ENCODE measurements at regions not wholly inside any gene's neighbourhood (a gene's known extent, or its start where the extent isn't known, plus 50 kb on each side); places are given as distances from the start of the nearest gene placed in this dataset.

DNA sequence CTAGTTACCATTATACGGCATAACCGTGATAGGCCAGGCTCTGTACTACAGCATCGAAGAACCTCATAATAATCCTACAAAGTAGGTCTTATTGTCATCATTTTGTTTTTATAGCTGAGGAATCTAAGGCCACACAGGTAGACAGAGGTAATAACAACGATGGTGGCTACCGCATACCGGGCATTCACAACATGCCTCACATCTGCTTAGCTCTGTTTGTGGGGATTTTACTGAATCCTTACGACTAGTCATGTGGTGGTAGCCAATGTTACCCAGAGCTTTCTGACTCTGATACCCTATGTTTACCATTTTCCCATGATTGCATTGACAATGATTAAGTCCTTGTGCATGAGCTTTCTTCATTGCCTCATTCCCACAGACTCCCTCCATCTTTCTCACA is 269.4 kb downstream of the TCF7L2 start:
- Mint-ChIP-seq H3K36me3 (ENCODE audit: unreplicated experiment) (no peaks in the 10 kb centered on the region), H3K27me3 (ENCODE audit: unreplicated experiment) (no peaks in the 10 kb centered on the region), H3K4me1 (ENCODE audit: unreplicated experiment) (peaks cover 8% of the 10 kb centered on the region), H3K4me3 (ENCODE audit: unreplicated experiment) (no peak overlapping the region), H3K27ac (ENCODE audit: unreplicated experiment) (no peak overlapping the region), H3K9me3 (ENCODE audit: unreplicated experiment) (peaks cover 2% of the 10 kb centered on the region)
- no peak for DNase-seq (ENCODE audit: extremely low spot score, unreplicated experiment)
- TF ChIP-seq, protein P1, sequence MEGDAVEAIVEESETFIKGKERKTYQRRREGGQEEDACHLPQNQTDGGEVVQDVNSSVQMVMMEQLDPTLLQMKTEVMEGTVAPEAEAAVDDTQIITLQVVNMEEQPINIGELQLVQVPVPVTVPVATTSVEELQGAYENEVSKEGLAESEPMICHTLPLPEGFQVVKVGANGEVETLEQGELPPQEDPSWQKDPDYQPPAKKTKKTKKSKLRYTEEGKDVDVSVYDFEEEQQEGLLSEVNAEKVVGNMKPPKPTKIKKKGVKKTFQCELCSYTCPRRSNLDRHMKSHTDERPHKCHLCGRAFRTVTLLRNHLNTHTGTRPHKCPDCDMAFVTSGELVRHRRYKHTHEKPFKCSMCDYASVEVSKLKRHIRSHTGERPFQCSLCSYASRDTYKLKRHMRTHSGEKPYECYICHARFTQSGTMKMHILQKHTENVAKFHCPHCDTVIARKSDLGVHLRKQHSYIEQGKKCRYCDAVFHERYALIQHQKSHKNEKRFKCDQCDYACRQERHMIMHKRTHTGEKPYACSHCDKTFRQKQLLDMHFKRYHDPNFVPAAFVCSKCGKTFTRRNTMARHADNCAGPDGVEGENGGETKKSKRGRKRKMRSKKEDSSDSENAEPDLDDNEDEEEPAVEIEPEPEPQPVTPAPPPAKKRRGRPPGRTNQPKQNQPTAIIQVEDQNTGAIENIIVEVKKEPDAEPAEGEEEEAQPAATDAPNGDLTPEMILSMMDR (IDR thresholded peaks at IDR 0.05) = no peak

DNA sequence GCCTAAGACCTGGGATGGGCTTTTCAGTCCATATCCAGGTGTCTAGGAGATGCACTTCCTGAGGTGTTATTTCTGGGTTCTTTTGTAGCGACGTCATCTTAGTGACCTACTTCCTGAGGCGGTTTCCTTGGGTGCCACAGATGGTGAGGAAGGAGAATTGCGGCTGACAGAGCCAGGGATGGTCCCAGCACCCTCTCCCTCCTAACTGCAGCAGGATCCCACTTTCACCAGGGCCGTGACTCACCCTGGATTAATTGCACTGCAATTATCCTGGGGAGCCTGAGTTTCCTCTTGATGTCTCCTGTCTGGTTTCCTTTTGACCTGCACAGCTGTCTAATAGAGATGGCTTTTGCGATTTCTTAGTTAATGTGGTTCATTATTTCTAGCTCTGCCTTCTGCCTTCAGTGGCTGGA is 271.7 kb downstream of the TCF7L2 start:
- H3K4me1 Mint-ChIP-seq (ENCODE audit: unreplicated experiment) = peaks cover 8% of the 10 kb centered on the region
- H3K36me3 Mint-ChIP-seq (ENCODE audit: unreplicated experiment) = no peaks in the 10 kb centered on the region
- H3K27me3 Mint-ChIP-seq (ENCODE audit: unreplicated experiment) = no peaks in the 10 kb centered on the region
- no peak for DNase-seq (ENCODE audit: extremely low spot score, unreplicated experiment)
- TF ChIP-seq, protein P1 (IDR thresholded peaks at IDR 0.05) = no peak
- H3K4me3 Mint-ChIP-seq (ENCODE audit: unreplicated experiment) = no peak overlapping the region
- H3K27ac Mint-ChIP-seq (ENCODE audit: unreplicated experiment) = no peak overlapping the region
- H3K9me3 Mint-ChIP-seq (ENCODE audit: unreplicated experiment) = no peaks in the 10 kb centered on the region

DNA sequence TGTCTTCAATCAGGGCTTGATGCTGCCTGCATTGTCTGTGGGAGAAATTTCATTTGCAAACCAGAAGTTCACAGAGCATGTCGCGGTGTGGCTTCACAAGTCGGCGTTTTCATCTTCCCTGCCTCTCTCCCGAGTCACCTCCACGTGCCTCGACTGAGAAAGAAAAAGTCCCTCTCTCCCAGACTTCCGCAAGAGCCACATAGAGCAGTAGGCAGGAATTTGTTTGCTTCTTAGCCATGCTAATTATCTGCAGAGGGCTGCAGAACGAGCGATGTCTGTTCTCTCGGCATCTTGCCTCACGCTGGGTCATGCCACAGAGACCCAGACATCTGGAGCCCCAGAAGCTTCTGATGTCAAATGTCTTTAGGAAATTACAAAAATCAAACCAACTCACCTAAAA is 272.2 kb downstream of the TCF7L2 start:
- Mint-ChIP-seq H3K9me3 (ENCODE audit: unreplicated experiment) (no peaks in the 10 kb centered on the region), H3K36me3 (ENCODE audit: unreplicated experiment) (no peaks in the 10 kb centered on the region), H3K4me1 (ENCODE audit: unreplicated experiment) (peaks cover 8% of the 10 kb centered on the region), H3K4me3 (ENCODE audit: unreplicated experiment) (no peak overlapping the region), H3K27me3 (ENCODE audit: unreplicated experiment) (no peaks in the 10 kb centered on the region), H3K27ac (ENCODE audit: unreplicated experiment) (no peak overlapping the region)
- no peak for DNase-seq (ENCODE audit: extremely low spot score, unreplicated experiment)
- TF ChIP-seq, protein P1 (IDR thresholded peaks at IDR 0.05) = no peak

DNA sequence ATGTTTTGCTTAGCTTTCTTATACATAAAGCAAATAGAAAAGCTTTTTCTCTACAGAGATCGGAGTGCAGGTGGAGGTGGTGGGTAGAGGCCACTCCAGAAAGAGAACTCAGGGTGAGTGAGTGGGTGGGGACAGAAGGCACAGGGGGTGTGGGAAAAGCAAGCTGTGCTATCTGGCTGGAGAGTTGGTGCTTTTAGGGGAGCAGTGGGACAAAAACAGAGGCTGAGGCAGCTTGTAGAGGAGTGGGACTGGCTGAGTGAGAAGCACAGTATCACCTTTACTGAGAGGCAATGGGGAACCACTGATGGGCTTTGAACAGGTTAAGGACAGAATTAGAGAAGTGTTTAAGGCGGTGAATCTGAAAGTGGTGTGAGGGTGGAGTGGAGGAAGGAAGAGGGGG is 275.3 kb downstream of the TCF7L2 start:
- H3K4me1 Mint-ChIP-seq (ENCODE audit: unreplicated experiment) = peaks cover 22% of the 10 kb centered on the region
- H3K9me3 Mint-ChIP-seq (ENCODE audit: unreplicated experiment) = no peaks in the 10 kb centered on the region
- no peak overlapping the region for H3K4me3 Mint-ChIP-seq (ENCODE audit: unreplicated experiment)
- DNase-seq (ENCODE audit: extremely low spot score, unreplicated experiment) = no peak
- no peak overlapping the region for H3K27ac Mint-ChIP-seq (ENCODE audit: unreplicated experiment)
- no peaks in the 10 kb centered on the region for H3K36me3 Mint-ChIP-seq (ENCODE audit: unreplicated experiment)
- no peaks in the 10 kb centered on the region for H3K27me3 Mint-ChIP-seq (ENCODE audit: unreplicated experiment)
- TF ChIP-seq, protein P1 (IDR thresholded peaks at IDR 0.05) = no peak

GRCh38 chr10:113225903-113226302 is 275.9 kb downstream of the TCF7L2 start:
- no peaks in the 10 kb centered on the region for H3K36me3 Mint-ChIP-seq (ENCODE audit: unreplicated experiment)
- TF ChIP-seq, protein P1 (IDR thresholded peaks at IDR 0.05) = no peak
- no peak overlapping the region for H3K4me3 Mint-ChIP-seq (ENCODE audit: unreplicated experiment)

More at GRCh38 chr10:113225903-113226302, 275.9 kb downstream of the TCF7L2 start:
- Mint-ChIP-seq H3K27ac (ENCODE audit: unreplicated experiment) (no peak overlapping the region), H3K4me1 (ENCODE audit: unreplicated experiment) (peaks cover 22% of the 10 kb centered on the region), H3K9me3 (ENCODE audit: unreplicated experiment) (no peaks in the 10 kb centered on the region), H3K27me3 (ENCODE audit: unreplicated experiment) (no peaks in the 10 kb centered on the region)
- DNase-seq (ENCODE audit: extremely low spot score, unreplicated experiment) = no peak

Measured in osteocyte (in vitro differentiated cells).